Osteoblast (primary cell): ENCODE measurements at regions not wholly inside any gene's neighbourhood (a gene's known extent, or its start where the extent isn't known, plus 50 kb on each side); places are given as distances from the start of the nearest gene placed in this dataset.
A peak's percentile ranks its signal among the peaks of the same experiment; 100 is the strongest.

Experiments
- DNase-seq: peaks from one replicate; pipeline ENCODE4 v3.0.0; 2011; ENCODE audit warnings: low spot score, mixed read lengths; ENCODE audit not compliant: insufficient read length; ENCODE audit errors: missing footprints
- H2AFZ ChIP-seq: 2 replicates; pipeline ENCODE4 v1.6.0; 2011; ENCODE audit warnings: mild to moderate bottlenecking, low read length
- H3K27ac ChIP-seq: 2 replicates; pipeline ENCODE4 v1.5.1; 2011; ENCODE audit warnings: mild to moderate bottlenecking, low read depth, low read length, moderate library complexity
- H3K27me3 ChIP-seq: 2 replicates; pipeline ENCODE4 v1.6.0; 2012; ENCODE audit warnings: mild to moderate bottlenecking, control low read depth, inconsistent platforms, low read length, moderate library complexity; ENCODE audit not compliant: insufficient read depth
- H3K36me3 ChIP-seq: 2 replicates; pipeline ENCODE4 v1.5.1; 2011; ENCODE audit warnings: mild to moderate bottlenecking, low read length, control low read depth, moderate library complexity; ENCODE audit not compliant: insufficient read depth
- H3K4me1 ChIP-seq: 2 replicates; pipeline ENCODE4 v1.5.1; 2011; ENCODE audit warnings: mild to moderate bottlenecking, low read length, control low read depth, moderate library complexity; ENCODE audit not compliant: insufficient read depth
- H3K4me2 ChIP-seq: 2 replicates; pipeline ENCODE4 v1.6.0; 2011; ENCODE audit warnings: mild to moderate bottlenecking, low read length; ENCODE audit not compliant: insufficient read depth
- H3K4me3 ChIP-seq: fragments of 200-600 bp; sonication (generic); 3 replicates; pipeline ENCODE4 v1.5.1; 2012; ENCODE audit warnings: mild to moderate bottlenecking, low read length, inconsistent platforms; ENCODE audit not compliant: insufficient read depth
- H3K79me2 ChIP-seq: 2 replicates; pipeline ENCODE4 v1.6.0; 2012; ENCODE audit warnings: mild to moderate bottlenecking, low read length, control low read depth, inconsistent platforms; ENCODE audit not compliant: insufficient read depth
- H3K9me3 ChIP-seq: 2 replicates; pipeline ENCODE4 v1.5.1; 2011; ENCODE audit warnings: low read depth, low read length, control low read depth
- H4K20me1 ChIP-seq: 2 replicates; pipeline ENCODE4 v1.6.0; 2012; ENCODE audit warnings: mild to moderate bottlenecking, low read length, control low read depth; ENCODE audit not compliant: insufficient read depth
- CTCF ChIP-seq: IDR thresholded peaks from 2 replicates; pipeline ENCODE4 v1.5.1; 2011; ENCODE audit warnings: mild to moderate bottlenecking, low read depth, low read length, moderate library complexity; ENCODE audit errors: extremely low read depth

DNA sequence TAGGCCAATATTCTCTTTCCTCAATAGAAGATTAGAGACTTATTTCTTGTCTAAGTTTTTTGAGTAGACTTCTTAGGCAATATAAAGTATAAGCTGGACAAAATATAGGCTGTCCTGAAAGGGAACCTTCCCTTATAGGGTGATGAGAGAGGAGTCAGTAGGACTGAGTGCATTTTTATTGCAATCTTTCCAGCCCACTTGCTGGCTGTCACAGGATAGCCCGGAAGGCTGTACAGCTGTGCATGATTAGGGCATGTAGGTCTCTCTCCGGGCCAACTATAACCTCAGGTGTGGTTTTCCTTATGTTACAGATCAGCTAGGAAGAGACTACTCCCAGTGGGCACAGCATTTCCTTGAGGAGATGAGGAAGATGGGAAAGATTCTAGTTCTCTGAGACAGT lies 159.8 kb upstream of the MEF2C start:
- Histone ChIP-seq H4K20me1 (no peaks in the 10 kb centered on the region), H3K4me2 (no peak overlapping the region), H3K27me3 (no peaks in the 10 kb centered on the region), H3K36me3 (no peaks in the 10 kb centered on the region), H3K9me3 (no peaks in the 10 kb centered on the region), H3K79me2 (no peaks in the 10 kb centered on the region), H2AFZ (no peak overlapping the region), H3K4me1 (no peaks in the 10 kb centered on the region), H3K27ac (no peak overlapping the region), H3K4me3 (no peak overlapping the region)
- no peak for DNase-seq
- no peak for TF ChIP-seq CTCF

- no peak overlapping the region for H3K4me2 ChIP-seq
- H3K27ac ChIP-seq: no peak overlapping the region
These were observed 159.0 kb upstream of the MEF2C start for GRCh38 chr5:89041976-89042375.

GRCh38 chr5:89041249-89041779 lies 158.3 kb upstream of the MEF2C start:
- no peak for TF ChIP-seq CTCF
- no peaks in the 10 kb centered on the region for H3K36me3 ChIP-seq
- H3K9me3 ChIP-seq: no peaks in the 10 kb centered on the region
- H3K79me2 ChIP-seq: no peaks in the 10 kb centered on the region
- DNase-seq: no peak
- H3K4me1 ChIP-seq: no peaks in the 10 kb centered on the region
- H3K4me2 ChIP-seq: no peak overlapping the region
- no peaks in the 10 kb centered on the region for H3K27me3 ChIP-seq
- H2AFZ ChIP-seq: no peak overlapping the region
- no peak overlapping the region for H3K27ac ChIP-seq
- no peak overlapping the region for H3K4me3 ChIP-seq
- no peaks in the 10 kb centered on the region for H4K20me1 ChIP-seq

More at GRCh38 chr5:89041976-89042375, 159.0 kb upstream of the MEF2C start:
- no peak overlapping the region for H2AFZ ChIP-seq
- H3K9me3 ChIP-seq: no peaks in the 10 kb centered on the region
- no peak overlapping the region for H3K4me3 ChIP-seq
- no peaks in the 10 kb centered on the region for H4K20me1 ChIP-seq
- no peaks in the 10 kb centered on the region for H3K4me1 ChIP-seq
- H3K79me2 ChIP-seq: no peaks in the 10 kb centered on the region
- DNase-seq: no peak
- no peak for TF ChIP-seq CTCF
- no peaks in the 10 kb centered on the region for H3K36me3 ChIP-seq
- no peaks in the 10 kb centered on the region for H3K27me3 ChIP-seq

DNA sequence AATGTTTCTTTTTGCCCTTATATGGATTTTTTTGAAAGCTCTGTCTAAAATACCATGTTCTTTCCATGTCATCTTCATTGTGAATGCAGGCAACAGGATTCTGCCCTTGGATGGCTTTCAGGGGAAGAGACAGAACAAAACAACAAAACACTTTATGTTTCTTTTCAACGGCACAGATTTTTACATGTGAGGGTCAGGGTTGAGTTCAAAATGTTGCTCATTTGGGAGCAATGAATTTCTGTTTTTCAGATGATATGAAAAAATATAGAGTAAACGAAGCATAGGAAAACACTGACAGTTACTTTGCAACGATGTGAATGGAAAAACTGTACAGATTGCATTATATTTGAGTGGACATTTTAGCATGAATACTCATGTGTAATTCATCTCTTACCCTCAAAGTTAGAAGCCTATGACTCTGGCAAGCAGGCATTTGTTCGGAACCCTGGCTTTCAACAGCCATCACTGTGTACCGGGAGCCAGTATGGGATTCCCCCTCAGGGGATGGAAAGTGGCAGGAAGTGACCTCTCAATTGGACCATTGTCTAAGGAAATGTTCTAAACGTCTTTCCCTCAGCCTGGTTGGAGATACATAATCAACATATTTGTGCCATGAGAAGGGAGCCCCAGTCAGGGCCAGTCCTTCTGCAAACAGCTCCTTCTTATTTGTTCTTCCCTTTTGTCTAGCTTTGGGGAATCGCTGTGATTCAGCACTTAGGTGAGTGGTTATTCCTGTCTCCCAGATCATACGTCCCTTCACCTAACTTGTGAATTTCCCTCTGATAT lies 153.9 kb upstream of the MEF2C start:
- Histone ChIP-seq H2AFZ (peak overlapping the region; percentile 35), H4K20me1 (no peaks in the 10 kb centered on the region), H3K79me2 (no peaks in the 10 kb centered on the region), H3K27ac (no peak overlapping the region), H3K36me3 (no peaks in the 10 kb centered on the region), H3K4me3 (no peak overlapping the region), H3K4me2 (peak overlapping the region; percentile 19), H3K9me3 (no peaks in the 10 kb centered on the region), H3K4me1 (no peaks in the 10 kb centered on the region), H3K27me3 (no peaks in the 10 kb centered on the region)
- DNase-seq: no peak
- TF ChIP-seq CTCF: no peak
